ENCODE measurements at regions not wholly inside any gene's neighbourhood (a gene's known extent, or its start where the extent isn't known, plus 50 kb on each side); places are given as distances from the start of the nearest gene placed in this dataset.
A peak's percentile ranks its signal among the peaks of the same experiment; 100 is the strongest.

DNA sequence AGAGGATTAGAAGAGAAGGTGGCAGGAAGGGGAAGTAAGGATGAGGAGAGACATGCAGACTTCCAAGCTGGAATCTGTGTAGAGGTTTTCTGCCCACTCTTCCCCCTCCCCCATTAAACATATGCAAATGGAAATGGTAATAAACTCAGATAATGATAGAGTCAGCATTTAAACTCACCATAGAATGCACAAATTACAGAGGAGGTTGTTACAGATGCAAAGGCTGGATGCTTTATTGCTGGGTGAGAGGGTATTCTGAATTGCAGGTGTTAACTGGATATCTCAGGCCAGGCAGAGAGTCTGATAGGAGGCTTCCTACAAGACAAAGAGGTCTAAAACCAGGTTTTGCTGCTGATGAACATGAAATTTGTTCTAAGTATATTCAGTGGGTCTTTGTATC is 372.5 kb downstream of the SEC16B start:
- DNase-seq (ENCODE audit: extremely low spot score, insufficient read length, low read depth) (no peak), FAIRE-seq (no peak)

DNA sequence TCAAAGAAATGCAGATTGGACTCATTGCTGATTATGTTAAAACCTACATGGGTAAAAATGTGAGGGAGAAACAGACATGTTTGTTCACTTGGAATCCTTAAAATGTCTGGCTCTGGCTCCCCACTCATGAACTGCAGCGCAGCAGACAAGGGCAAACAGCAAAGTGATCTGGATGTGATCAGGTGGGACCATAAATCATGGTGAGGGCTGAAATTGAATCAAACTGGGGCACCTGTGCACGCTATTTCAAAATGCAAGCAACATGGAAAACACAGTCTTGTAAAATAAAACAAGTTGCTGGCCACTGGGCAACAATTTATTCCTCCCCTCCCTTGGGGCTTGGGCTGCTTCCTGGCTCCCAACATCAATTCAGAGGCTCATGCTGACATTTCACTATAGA is 373.4 kb downstream of the SEC16B start:
- no peak for DNase-seq (ENCODE audit: extremely low spot score, insufficient read length, low read depth)
- FAIRE-seq: no peak

GRCh38 chr1:177593105-177593504 is 376.8 kb downstream of the SEC16B start:
- DNase-seq (ENCODE audit: extremely low spot score, insufficient read length, low read depth) (no peak), FAIRE-seq (no peak)

DNA sequence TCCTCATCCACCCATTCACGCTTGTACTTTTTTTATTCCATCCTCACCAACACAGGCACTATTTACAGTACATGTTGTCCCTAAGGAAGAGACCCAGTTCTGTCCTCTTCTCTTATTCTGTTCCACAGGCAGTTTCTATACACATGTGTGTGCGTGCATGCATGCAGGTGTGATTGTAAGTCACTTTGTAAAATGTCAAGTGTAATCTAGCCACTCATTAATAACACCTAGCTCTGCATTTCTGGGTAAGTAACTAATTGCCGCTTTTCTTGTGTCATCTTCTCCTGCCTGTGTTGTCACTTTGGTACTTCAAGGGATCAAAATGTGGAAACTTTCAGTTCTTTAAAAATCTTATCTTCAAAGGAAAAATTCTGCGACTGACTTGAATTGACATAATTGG is 377.2 kb downstream of the SEC16B start:
- no peak for DNase-seq (ENCODE audit: extremely low spot score, insufficient read length, low read depth)
- FAIRE-seq: no peak

DNA sequence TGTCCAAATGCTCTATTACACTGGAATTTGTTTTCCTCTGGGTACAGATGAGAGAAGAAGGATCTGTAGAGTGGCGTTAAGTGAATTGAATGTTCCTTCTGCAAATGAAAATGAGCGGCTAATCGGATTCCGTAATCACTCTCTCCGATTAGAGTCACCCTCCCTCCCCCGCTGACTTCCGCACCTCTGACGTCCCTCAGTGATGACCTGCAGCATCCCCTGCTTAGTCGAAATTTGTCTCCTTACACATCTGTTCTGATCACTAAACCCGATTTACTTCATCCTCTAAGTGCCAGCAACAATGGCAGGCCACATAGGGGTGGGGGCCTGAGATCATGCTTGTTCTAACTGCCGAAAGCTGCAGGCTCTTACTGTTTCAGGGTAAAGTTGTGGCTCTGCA is 378.7 kb downstream of the SEC16B start:
- no peak for FAIRE-seq

DNA sequence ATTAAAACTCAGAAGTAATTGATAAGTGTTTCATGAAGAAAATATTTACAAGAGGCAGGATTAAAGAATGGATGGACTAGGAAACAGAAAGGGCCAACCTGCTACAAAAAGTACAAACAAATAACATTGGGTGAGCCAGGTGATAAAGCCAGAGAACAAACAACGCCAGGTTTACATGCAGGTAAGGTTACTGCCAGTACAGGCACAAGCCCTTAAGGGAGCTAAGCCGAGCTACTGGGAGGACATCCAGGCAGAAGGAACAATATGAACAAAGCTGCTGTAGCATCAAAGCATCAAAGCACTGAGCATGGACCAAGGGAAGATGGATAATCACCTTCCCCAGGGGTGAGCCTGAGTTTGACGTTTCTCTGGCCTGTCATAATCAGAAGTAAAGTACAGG is 380.7 kb downstream of the SEC16B start:
- no peak for FAIRE-seq

More for the DNA sequence above, 378.7 kb downstream of the SEC16B start:
- DNase-seq (ENCODE audit: extremely low spot score, insufficient read length, low read depth): no peak

GRCh38 chr1:177586429-177586828 is 383.4 kb downstream of the SEC16B start:
- no peak for DNase-seq (ENCODE audit: extremely low spot score, insufficient read length, low read depth)
- FAIRE-seq: no peak

More for the DNA sequence above, 380.7 kb downstream of the SEC16B start:
- DNase-seq (ENCODE audit: extremely low spot score, insufficient read length, low read depth): no peak

DNA sequence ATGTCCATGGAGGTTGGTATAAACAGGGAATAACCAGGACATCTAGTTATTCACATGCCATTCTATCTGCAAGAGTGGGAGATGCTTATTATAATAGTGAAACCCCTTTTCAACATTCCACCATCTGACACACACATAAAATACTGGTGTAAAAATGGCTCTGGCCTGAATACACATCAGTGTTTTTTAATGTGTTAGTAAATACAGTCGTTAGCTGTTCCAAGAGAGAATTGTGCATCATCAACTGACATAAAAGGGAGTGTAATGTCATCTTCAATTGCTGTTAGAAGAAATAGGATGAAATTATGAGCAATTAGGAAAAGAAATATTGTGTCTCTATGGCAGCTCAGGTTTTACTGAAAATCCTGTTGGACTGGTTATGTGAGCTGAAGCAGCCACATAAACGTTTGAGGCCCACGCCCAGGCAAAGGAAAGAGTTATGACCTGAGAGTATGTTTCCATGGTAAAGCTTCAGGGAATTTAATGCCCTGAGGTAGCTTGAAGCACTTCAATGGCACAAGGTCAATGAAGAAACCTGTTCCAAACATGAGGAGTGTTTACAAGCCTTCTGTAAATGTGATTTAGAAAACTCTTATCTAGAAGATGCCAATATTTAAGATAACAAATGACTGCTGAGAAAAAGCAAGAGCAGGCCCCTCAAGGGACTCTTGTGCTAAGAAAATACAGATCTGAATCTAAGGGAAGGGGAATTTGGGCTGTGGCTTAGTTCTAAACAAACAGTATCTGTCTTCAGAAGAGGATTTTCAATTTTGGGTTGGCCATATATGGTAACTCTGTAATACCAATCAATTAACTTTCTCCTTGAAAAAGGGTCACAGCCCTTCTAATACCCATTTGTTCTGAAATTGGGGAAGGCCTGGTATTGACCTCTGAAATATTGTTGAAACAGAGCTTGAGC is 384.3 kb downstream of the SEC16B start:
- no peak for DNase-seq (ENCODE audit: extremely low spot score, insufficient read length, low read depth)
- FAIRE-seq: no peak

- DNase-seq (ENCODE audit: extremely low spot score, insufficient read length, low read depth) (no peak), FAIRE-seq (no peak)
Observed at GRCh38 chr1:177573901-177574300, 396.0 kb downstream of the SEC16B start.

DNA sequence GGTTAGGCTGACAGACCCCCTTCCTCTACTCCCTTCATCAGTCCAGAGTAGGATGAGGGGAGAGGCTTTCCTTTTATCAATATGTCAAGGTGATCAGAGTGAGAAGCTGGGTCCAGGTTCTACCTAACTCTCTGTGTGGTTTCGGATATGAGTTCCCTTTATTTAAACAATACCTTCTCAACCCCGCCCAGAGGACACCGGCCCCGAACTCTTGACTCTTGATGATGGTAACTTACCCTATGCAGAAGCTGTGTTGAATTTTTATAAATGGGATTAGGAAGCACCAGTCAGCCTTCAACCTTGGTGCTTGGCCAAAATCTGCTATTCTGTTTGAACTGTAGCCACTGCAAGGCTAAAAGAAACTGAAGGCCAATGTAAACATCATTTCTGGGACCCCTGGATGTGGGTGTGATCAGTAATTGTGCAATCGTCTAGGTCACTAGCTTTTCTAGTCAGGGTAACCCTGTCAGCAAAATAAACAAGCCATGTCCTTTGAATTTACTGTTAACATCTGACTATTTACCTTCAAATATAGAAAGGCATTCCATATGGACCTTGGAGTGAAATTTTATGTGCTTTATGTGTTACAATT is 398.3 kb downstream of the SEC16B start:
- no peak for FAIRE-seq
- DNase-seq (ENCODE audit: extremely low spot score, insufficient read length, low read depth): no peak

GRCh38 chr1:177571076-177571475 is 398.8 kb downstream of the SEC16B start:
- FAIRE-seq: no peak
- DNase-seq (ENCODE audit: extremely low spot score, insufficient read length, low read depth): no peak

DNA sequence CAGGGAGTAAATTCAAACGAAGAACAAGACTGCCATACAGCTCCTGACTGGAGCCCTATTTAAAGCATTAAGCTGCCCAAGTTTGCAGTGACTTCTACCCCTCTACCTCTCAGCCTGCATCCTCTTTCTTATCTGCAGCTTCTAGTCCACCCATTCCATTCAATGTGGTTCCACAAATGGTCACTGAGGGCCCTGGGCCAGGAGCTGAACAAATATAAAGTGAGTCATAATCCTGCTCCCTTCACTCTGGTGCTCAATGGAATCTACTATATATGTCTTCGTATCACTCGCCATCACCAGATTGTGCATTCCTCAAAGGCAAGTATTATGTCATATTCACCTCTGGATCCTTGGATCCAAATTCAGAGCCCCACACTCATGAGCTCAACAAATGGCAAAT is 398.7 kb downstream of the BRINP2 start:
- FAIRE-seq: no peak
- DNase-seq (ENCODE audit: extremely low spot score, insufficient read length, low read depth): no peak

DNA sequence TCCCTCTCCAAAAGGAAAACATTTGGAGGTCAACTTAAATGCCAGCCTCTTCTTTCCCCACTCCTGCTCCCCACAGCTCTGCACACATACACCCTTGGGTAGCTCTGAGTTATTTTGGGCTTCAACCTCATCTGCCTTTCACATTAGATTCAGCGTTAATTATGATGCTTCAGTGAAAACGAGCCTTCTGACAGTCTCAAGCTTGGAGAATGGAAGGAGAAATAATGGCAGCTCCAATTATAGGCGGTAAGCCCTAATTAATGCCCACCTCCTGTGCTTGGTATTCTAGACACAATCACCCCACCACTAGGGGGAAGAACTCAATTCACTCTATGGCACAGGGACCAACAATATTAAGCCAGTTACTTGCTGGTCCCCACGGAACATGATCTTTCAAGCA is 397.9 kb downstream of the BRINP2 start:
- FAIRE-seq (no peak), DNase-seq (ENCODE audit: extremely low spot score, insufficient read length, low read depth) (no peak)

GRCh38 chr1:177567393-177567792 is 396.6 kb downstream of the BRINP2 start:
- DNase-seq (ENCODE audit: extremely low spot score, insufficient read length, low read depth) (no peak), FAIRE-seq (no peak)

- no peak for FAIRE-seq
Observed at GRCh38 chr1:177566495-177566894, 395.7 kb downstream of the BRINP2 start.

DNA sequence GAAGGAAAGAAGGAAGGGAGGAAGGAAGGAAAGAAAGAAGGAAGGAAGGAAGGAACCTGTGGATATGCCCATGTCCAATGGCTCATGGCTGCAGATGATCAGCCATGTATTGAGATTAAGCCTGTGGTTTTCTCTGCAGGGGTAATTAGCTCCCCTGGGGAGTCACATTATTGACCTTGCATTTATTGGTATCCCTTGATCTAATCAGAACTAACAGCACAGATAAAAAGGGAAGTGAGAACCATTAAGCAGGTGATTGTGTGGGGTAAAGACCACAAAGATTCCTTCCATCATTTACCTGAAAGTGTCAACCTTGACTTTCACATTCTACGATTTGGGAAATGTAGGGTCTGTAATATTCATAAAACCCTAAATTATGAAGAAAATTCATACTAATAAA is 390.7 kb downstream of the BRINP2 start:
- no peak for DNase-seq (ENCODE audit: extremely low spot score, insufficient read length, low read depth)
- FAIRE-seq: peak; percentile 49

More at GRCh38 chr1:177566495-177566894, 395.7 kb downstream of the BRINP2 start:
- DNase-seq (ENCODE audit: extremely low spot score, insufficient read length, low read depth): no peak

DNA sequence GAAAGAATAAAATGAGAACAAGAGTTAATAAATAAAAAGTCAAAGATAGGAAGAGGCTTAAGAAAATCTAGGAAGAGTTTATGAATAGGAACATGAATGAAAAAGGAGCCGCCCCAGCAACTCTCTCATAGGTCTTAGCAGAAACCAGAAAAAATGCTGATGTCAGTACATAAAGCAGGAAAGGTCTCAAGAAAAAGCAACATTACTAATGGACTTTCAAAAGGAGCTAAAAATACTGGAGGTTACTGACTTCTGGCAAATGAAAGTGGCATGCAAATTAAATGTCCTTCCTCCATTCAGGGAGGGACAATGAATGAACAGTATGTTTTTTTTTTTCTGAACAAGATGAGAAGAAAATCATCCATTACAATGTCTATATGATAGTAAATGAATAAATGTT is 387.6 kb downstream of the BRINP2 start:
- FAIRE-seq: no peak
- DNase-seq (ENCODE audit: extremely low spot score, insufficient read length, low read depth): no peak

DNA sequence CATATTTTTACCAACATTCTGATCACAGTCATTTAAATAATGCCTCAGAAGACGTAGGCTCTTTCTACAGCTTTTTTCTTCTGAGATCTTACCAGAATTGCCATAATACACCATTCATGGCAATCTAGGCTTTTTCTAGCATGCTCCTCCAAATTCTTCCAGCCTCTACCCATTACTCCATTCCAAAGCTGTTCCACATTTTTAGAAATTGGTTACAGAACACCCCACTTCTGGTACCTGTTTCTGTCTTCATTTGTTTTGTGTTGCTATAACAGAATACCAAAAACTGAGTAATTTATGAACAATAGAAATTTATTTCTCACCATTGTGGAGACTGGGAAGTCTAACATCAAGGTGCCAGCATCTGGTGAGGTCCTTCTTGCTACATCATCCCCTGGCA is 385.4 kb downstream of the BRINP2 start:
- DNase-seq (ENCODE audit: extremely low spot score, insufficient read length, low read depth) (no peak), FAIRE-seq (no peak)

DNA sequence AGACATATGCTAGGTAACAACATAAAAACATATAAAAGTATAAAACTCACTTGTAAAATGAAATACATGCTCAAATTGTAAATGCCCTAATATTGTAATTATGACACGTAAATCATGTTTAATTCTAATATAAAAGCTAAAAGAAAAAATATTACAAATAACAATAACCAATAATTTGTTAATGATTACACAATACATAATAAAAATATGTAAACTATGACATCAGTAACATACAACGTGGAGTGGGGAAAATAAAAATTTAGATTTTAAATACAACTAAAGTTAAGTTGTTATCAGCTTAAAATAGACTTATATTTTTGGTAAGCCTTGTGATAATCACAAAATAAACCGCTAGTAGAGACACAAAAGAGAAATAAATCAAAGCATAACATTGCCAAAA is 376.4 kb downstream of the BRINP2 start:
- FAIRE-seq: no peak
- no peak for DNase-seq (ENCODE audit: extremely low spot score, insufficient read length, low read depth)

- FAIRE-seq (no peak), DNase-seq (ENCODE audit: extremely low spot score, insufficient read length, low read depth) (no peak)
Observed at GRCh38 chr1:177546346-177546745, 375.6 kb downstream of the BRINP2 start.

- FAIRE-seq (no peak), DNase-seq (ENCODE audit: extremely low spot score, insufficient read length, low read depth) (no peak)
Observed at GRCh38 chr1:177526201-177526600, 355.4 kb downstream of the BRINP2 start.

GRCh38 chr1:177525176-177525575 is 354.4 kb downstream of the BRINP2 start:
- DNase-seq (ENCODE audit: extremely low spot score, insufficient read length, low read depth) (no peak), FAIRE-seq (no peak)
